ENCODE measurements at regions not wholly inside any gene's neighbourhood (a gene's known extent, or its start where the extent isn't known, plus 50 kb on each side); places are given as distances from the start of the nearest gene placed in this dataset.

GRCh38 chr2:8246137-8246536 lies 435.7 kb upstream of the ID2 start:
- TF ChIP-seq POLR2AphosphoS5 (IDR thresholded peaks at IDR 0.05), result no peak
- TF ChIP-seq CTCF (IDR thresholded peaks at IDR 0.05), result no peak
